NCI-H2196 (cell line): ENCODE measurements at regions not wholly inside any gene's neighbourhood (a gene's known extent, or its start where the extent isn't known, plus 50 kb on each side); places are given as distances from the start of the nearest gene placed in this dataset.
"Not testable (repeated sequence)": the region's sequence is repeated elsewhere in the genome, so short reads cannot be mapped to it uniquely, and the experiment has no call there.

Source experiments
- DNase-seq: peaks from one replicate; lab custom pipeline; 2025; ENCODE audit not compliant: unreplicated experiment; lab: John Stamatoyannopoulos, UW

- no peak for DNase-seq
Measured at GRCh38 chr9:22976454-22976853, 529.8 kb downstream of the DMRTA1 start.

GRCh38 chr9:22980429-22980828 is 533.8 kb downstream of the DMRTA1 start:
- not testable (repeated sequence) for DNase-seq

GRCh38 chr9:22986556-22986955 is 539.9 kb downstream of the DMRTA1 start:
- no peak for DNase-seq

- no peak for DNase-seq
Measured at GRCh38 chr9:22990349-22990748, 543.7 kb downstream of the DMRTA1 start.

- no peak for DNase-seq
Measured at GRCh38 chr9:22992780-22993179, 546.2 kb downstream of the DMRTA1 start.

- DNase-seq: no peak
Measured at GRCh38 chr9:22997923-22998322, 551.3 kb downstream of the DMRTA1 start.

- DNase-seq: no peak
Measured at GRCh38 chr9:23005156-23005555, 558.5 kb downstream of the DMRTA1 start.

- no peak for DNase-seq
Measured at GRCh38 chr9:23006127-23006526, 559.5 kb downstream of the DMRTA1 start.

- DNase-seq: no peak
Measured at GRCh38 chr9:23011669-23012068, 565.0 kb downstream of the DMRTA1 start.

- DNase-seq: no peak
Measured at GRCh38 chr9:23015557-23015956, 568.9 kb downstream of the DMRTA1 start.

- DNase-seq: no peak
Measured at GRCh38 chr9:23036416-23036815, 589.8 kb downstream of the DMRTA1 start.

- no peak for DNase-seq
Measured at GRCh38 chr9:23039402-23039801, 592.8 kb downstream of the DMRTA1 start.

GRCh38 chr9:23041466-23041865 is 594.8 kb downstream of the DMRTA1 start:
- DNase-seq: no peak

- DNase-seq: no peak
Measured at GRCh38 chr9:23044549-23044948, 597.9 kb downstream of the DMRTA1 start.

- DNase-seq: not testable (repeated sequence)
Measured at GRCh38 chr9:23046026-23046425, 599.4 kb downstream of the DMRTA1 start.

- no peak for DNase-seq
Measured at GRCh38 chr9:23050548-23050947, 603.9 kb downstream of the DMRTA1 start.

GRCh38 chr9:23073136-23073535 is 626.5 kb downstream of the DMRTA1 start:
- no peak for DNase-seq

GRCh38 chr9:23079798-23080197 is 633.2 kb downstream of the DMRTA1 start:
- DNase-seq: no peak

GRCh38 chr9:23081377-23081776 is 634.8 kb downstream of the DMRTA1 start:
- DNase-seq: no peak

- no peak for DNase-seq
Measured at GRCh38 chr9:23088932-23089364, 642.3 kb downstream of the DMRTA1 start.

GRCh38 chr9:23117616-23118015 is 671.0 kb downstream of the DMRTA1 start:
- no peak for DNase-seq

- no peak for DNase-seq
Measured at GRCh38 chr9:23120630-23121029, 674.0 kb downstream of the DMRTA1 start.

GRCh38 chr9:23123048-23123632 is 676.5 kb downstream of the DMRTA1 start:
- no peak for DNase-seq
